NOMO-1 treated with DMSO at 0.1 percent for 48 hours (cell line): ENCODE measurements at regions not wholly inside any gene's neighbourhood (a gene's known extent, or its start where the extent isn't known, plus 50 kb on each side); places are given as distances from the start of the nearest gene placed in this dataset.
"Not testable (repeated sequence)": the region's sequence is repeated elsewhere in the genome, so short reads cannot be mapped to it uniquely, and the experiment has no call there.

Source experiments
- DNase-seq: peaks from one replicate; lab custom pipeline; 2025; ENCODE audit not compliant: unreplicated experiment; lab: John Stamatoyannopoulos, UW

DNA sequence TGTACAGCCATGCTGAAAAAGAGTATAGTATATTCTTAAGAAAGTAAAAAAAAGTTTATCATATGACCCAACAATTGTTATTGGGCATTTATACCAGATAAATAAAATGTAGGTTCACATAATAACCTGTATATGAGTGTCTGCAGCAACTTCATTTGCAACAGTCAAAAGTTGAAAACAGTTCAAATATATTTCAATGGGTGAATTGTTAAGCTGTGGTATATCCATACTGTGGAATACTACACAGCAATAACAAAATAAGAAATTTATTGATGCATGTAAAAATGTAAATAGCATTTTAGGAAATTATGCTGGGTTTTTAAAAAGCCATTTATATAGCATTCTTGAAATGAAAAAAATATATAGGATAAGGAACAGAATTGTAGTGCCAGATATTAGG lies 1420.1 kb upstream of the ACO1 start:
- DNase-seq = no peak

GRCh38 chr9:30967476-30967875 lies 1417.0 kb upstream of the ACO1 start:
- no peak for DNase-seq

GRCh38 chr9:30970186-30970585 lies 1414.3 kb upstream of the ACO1 start:
- no peak for DNase-seq

- DNase-seq = no peak
Measured at GRCh38 chr9:30970812-30971211, 1413.6 kb upstream of the ACO1 start.

DNA sequence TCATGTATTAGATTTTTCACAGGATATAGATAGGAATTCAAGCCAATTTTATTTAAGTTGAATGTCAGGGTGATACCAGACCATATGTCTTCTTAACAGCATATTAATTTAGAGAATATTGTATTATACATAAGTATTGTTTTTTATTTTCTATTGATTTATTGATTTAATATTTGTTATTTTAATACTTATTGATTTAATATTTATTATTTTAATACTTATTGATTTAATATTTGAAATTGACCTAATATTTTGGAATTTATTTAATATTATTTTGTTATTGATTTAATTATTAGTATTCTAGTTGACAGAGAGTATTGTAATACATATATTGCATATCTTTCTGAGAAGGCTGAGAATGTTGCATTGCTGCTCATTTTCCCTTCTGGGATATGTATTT lies 1411.8 kb upstream of the ACO1 start:
- DNase-seq = no peak

GRCh38 chr9:30977965-30978364 lies 1406.5 kb upstream of the ACO1 start:
- no peak for DNase-seq

GRCh38 chr9:30982301-30982700 lies 1402.1 kb upstream of the ACO1 start:
- no peak for DNase-seq

DNA sequence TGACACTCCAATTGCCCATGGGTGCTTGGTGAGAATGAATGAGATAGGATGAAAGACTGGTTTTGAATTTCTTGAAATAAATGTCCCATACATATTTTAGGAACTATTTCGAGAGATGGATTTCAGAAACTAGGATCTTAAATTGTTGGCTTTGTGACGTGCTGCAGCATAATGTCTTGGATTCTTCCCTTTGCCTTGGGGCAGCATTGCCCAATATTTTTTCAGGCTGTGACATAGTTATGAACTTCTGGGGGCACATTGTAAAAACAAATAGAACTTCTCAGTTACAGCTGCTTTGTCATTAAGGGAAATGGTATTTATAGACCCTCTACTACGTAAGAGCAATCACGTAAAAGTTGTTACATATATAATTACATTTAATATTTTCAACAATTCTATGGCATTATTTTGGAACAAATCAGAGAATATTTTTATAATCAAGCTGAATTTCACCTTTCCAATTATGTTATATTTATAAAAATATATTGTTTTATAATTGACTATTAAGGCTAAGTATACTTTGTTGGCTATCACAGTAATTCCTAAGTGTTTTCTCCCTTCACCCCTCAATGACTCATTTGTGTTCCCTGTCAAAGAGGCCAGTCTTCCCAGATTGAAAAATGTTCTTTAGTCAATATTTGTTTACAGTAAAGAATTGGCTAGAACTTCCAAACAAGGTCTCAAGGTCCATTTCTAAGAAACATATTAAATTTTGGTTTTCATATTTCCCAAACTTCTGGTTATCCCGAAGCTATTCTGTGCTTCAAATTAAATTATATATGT lies 1388.3 kb upstream of the ACO1 start:
- no peak for DNase-seq

DNA sequence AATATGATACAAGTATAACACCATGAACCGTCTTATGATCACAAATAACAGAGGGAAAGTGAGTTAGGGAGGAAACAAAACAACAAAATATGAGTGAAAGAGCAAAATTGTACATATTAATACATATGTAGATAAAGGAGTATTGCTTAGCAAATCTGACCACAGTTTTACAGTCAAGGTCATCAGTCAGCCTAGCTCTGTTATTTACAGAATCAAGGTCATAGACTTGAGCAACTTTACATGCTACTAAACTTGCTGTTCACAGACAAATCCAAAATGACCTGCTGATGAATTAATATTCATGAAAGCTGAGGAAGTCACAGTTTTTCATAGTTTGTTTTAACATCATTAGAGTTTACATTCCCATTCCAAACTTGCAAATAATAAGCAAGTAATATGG lies 1387.7 kb upstream of the ACO1 start:
- no peak for DNase-seq

- DNase-seq = no peak
Measured at GRCh38 chr9:30997291-30997690, 1387.2 kb upstream of the ACO1 start.

DNA sequence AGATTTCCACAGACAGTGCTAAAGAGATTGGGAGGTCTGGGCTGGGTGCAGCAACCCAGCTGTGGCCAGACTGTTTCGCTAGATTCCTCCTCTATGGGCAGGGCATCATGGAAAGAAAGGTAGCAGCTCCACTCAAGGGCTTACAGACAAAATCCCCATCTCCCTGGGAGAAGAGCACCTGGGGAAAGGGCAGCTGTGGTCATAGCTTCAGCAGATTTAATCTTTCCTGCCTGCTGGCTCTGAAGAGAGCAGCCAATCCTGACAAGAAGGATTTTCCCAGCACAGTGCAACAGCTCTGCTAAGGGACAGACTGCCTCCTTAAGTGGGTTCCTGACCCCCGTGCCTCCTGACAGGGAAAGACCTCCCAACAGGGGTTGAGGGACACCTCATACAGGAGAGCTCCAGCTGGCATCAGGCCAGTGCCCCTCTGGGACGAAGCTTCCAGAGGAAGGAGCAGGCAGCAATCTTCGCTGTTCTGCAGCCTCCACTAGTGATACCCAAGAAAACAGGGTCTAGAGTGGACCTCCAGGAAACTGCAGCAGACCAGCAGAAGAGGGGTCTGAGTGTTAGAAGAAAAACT lies 1379.3 kb upstream of the ACO1 start:
- no peak for DNase-seq

DNA sequence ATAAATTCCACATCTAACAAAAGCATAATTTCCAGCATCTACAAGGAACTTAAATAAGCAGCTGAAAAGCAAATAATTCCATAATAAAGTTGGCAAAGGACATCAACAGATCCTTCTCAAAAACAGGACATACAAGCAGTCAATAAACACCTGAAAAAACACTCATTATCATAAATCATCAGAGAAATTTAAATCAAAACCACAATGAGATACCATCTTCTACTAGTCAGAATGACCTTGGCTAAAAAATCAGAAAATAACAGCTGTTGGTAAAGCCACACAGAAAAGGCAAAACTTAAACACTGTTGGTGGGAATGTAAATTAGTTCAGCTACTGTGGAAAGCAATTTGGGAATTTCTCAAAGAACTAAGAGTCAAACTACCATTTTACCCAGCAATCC lies 1371.1 kb upstream of the ACO1 start:
- DNase-seq = no peak

- no peak for DNase-seq
Measured at GRCh38 chr9:31023847-31024246, 1360.6 kb upstream of the ACO1 start.

- DNase-seq = no peak
Measured at GRCh38 chr9:31027678-31028077, 1356.8 kb upstream of the ACO1 start.

GRCh38 chr9:31028137-31028536 lies 1356.3 kb upstream of the ACO1 start:
- no peak for DNase-seq

DNA sequence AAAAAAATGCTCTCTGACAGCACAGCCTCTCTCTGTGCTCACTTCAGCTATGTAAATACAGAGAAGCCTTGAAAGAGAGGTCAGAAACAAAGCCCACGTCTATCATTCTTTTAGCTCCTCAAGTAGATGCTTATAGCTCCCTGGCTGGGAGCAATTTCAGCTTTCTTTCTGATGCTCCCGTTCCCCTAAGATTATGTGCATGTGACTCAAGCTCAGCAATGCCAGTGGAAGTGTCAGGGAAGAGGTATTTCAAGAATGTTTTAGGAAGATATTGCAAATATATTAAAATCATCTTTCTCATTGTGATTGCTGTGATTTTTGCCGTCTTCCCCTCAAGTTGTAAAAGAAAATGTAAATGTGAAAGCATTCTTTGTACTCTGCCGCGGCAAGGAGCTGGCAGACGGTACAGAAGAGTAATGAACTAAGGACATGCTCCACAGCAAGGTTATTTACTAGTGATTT lies 1353.7 kb upstream of the ACO1 start:
- DNase-seq = no peak

DNA sequence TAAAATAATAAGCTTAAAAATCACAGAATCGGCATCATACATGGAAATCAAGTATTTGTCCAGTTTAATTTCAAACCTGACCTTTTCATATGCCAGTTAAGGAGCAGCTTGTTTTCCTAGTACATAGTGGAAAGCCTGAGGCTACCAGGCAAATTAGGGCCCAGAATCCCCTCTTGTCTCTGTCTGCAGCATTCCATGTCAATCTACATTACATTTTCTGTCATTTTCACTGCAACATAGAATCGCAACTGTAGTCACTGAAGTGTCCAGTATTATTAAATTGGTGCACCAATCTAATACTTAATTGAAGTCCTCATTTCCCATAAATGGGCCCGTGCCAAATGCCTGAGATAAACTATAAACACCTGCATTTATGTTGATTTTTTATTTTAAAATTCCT lies 1352.2 kb upstream of the ACO1 start:
- no peak for DNase-seq

GRCh38 chr9:31034311-31034710 lies 1350.1 kb upstream of the ACO1 start:
- DNase-seq = no peak

DNA sequence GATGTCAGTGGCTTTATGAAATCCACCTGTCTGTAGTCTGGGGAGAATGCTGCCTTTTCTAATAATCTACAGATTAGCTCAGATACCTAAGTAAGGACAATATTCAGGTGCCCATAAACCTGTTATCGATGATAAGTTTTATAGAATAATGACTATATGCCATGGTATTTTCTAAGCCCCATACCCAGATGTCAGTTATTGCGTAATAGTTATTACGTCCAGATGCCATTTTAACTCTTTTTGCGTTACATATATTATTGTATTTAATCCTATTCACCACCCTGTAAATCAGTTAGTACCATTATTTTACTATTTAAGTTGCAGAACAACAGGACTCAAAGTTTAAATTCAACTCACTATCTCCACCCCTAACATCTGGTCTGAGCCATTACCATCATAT lies 1343.9 kb upstream of the ACO1 start:
- no peak for DNase-seq

DNA sequence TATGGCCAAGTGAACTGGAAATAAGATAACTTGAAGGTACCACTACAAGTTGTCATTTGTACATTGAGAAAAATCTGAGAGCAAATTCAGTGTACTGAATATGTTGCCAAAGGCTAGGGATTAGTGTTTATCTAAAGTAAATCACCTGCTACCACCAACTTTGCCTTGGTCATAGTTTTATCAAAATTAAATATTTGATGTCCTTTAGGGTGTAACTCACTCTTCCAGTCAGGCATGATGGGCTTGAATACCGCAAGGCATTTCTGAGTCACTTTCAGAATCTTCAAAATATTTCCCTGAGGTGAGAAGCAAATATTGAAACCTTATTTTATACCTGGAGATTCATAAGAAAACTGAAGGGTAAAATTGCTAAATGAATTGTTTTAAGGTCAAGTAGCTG lies 1338.6 kb upstream of the ACO1 start:
- no peak for DNase-seq

GRCh38 chr9:31061592-31061991 lies 1322.9 kb upstream of the ACO1 start:
- not testable (repeated sequence) for DNase-seq

DNA sequence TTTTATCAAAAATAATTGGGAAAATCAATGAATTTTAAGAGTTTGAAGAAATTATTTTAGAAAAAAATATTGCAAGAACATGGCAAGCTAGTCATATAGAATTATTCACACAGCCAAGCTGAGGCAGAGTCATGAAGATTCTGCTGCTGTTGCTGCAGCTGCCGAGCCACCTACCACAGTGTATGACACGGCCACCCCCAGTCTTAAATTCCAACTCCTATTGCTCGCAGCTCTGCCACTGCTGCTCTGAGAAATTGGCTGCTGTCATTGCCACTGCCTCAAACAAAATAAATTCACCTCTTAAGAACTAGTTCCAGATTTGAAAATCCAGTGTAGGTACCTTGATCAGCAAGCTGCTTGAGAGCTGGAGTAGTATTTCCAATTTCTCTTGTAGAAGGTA lies 1318.8 kb upstream of the ACO1 start:
- DNase-seq = no peak

DNA sequence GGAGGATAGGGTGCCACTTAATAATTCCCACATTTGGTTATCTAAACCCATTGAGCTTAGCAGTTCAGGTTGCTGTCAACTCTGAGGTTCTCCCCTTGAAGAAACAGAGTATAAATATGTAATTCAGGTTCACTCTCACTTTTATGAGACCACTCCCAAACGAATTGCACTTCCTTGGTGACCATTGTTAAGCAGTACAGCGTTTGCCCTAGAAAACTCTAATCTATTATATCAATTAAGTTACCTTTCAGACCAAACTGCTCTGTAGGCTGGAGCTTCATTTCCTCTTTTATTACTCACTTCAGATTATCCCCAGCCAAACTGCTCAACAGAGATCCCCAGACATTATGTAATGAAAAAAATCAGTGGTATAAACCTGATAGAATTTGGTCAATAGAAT lies 1317.0 kb upstream of the ACO1 start:
- no peak for DNase-seq
